T-helper 1 cell treated with Interleukin-12 subunit alpha and Interleukin-12 subunit beta and Interleukin-4 antibody, amounts not matched to agents 30 μg/mL and 1 μg/mL, for 36 hours (primary cell): ENCODE measurements at regions not wholly inside any gene's neighbourhood (a gene's known extent, or its start where the extent isn't known, plus 50 kb on each side); places are given as distances from the start of the nearest gene placed in this dataset.

Source experiments
- H3K27ac Mint-ChIP-seq: one replicate; pipeline ENCODE4 v1.8.0; 2021; ENCODE audit warnings: mild to moderate bottlenecking, mixed read lengths
- H3K27me3 Mint-ChIP-seq: one replicate; pipeline ENCODE4 v1.8.0; 2021; ENCODE audit warnings: low read depth, mixed read lengths
- H3K36me3 Mint-ChIP-seq: one replicate; pipeline ENCODE4 v1.8.0; 2021; ENCODE audit warnings: low read depth, mixed read lengths
- H3K4me1 Mint-ChIP-seq: one replicate; pipeline ENCODE4 v1.8.0; 2021; ENCODE audit warnings: low read depth, mixed read lengths
- H3K4me3 Mint-ChIP-seq: one replicate; pipeline ENCODE4 v1.8.0; 2021; ENCODE audit warnings: mild to moderate bottlenecking, moderate library complexity, mixed read lengths
- H3K9me3 Mint-ChIP-seq: one replicate; pipeline ENCODE4 v1.8.0; 2021; ENCODE audit warnings: mixed read lengths

DNA sequence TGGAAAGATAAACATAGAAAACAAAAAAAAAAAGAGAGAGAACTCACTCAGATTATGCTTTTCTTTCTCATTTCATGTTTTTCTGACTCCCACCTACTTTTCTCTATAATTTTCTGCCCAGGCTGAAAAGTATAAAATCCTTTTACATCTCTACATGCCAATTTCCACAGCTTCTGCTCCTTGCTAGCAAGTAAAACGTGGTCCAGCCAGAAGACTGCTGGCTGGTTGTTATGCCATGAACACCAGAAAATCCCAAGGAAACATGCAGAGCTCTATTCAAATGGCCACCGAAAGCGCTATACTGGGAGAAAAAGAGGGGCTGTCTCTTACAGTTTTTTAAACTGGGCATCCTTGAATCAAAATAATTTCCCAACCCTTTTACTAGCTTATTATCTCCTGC, 512.8 kb upstream of the ID4 start:
- Mint-ChIP-seq H3K4me1 (no peaks in the 10 kb centered on the region), H3K36me3 (no peaks in the 10 kb centered on the region), H3K9me3 (peaks cover 8% of the 10 kb centered on the region), H3K27me3 (no peaks in the 10 kb centered on the region), H3K27ac (no peak overlapping the region), H3K4me3 (no peak overlapping the region)

GRCh38 chr6:19325335-19325789, 511.8 kb upstream of the ID4 start:
- Mint-ChIP-seq H3K27ac (no peak overlapping the region), H3K4me1 (no peaks in the 10 kb centered on the region), H3K36me3 (no peaks in the 10 kb centered on the region), H3K4me3 (no peak overlapping the region), H3K27me3 (no peaks in the 10 kb centered on the region), H3K9me3 (peaks cover 12% of the 10 kb centered on the region)

- peaks cover 4% of the 10 kb centered on the region for H3K9me3 Mint-ChIP-seq
- no peaks in the 10 kb centered on the region for H3K4me1 Mint-ChIP-seq
- H3K27me3 Mint-ChIP-seq = no peaks in the 10 kb centered on the region
- H3K36me3 Mint-ChIP-seq = no peaks in the 10 kb centered on the region
- no peak overlapping the region for H3K27ac Mint-ChIP-seq
- H3K4me3 Mint-ChIP-seq = no peak overlapping the region
Measured at GRCh38 chr6:19327241-19327640, 509.9 kb upstream of the ID4 start.

GRCh38 chr6:19327661-19328060, 509.5 kb upstream of the ID4 start:
- H3K36me3 Mint-ChIP-seq = no peaks in the 10 kb centered on the region
- H3K9me3 Mint-ChIP-seq = peaks cover 4% of the 10 kb centered on the region
- H3K27me3 Mint-ChIP-seq = no peaks in the 10 kb centered on the region
- no peak overlapping the region for H3K4me3 Mint-ChIP-seq
- H3K4me1 Mint-ChIP-seq = no peaks in the 10 kb centered on the region
- no peak overlapping the region for H3K27ac Mint-ChIP-seq

- Mint-ChIP-seq H3K9me3 (peaks cover 4% of the 10 kb centered on the region), H3K27me3 (no peaks in the 10 kb centered on the region), H3K27ac (no peak overlapping the region), H3K4me1 (no peaks in the 10 kb centered on the region), H3K36me3 (no peaks in the 10 kb centered on the region), H3K4me3 (no peak overlapping the region)
Measured at GRCh38 chr6:19329078-19329477, 508.1 kb upstream of the ID4 start.

DNA sequence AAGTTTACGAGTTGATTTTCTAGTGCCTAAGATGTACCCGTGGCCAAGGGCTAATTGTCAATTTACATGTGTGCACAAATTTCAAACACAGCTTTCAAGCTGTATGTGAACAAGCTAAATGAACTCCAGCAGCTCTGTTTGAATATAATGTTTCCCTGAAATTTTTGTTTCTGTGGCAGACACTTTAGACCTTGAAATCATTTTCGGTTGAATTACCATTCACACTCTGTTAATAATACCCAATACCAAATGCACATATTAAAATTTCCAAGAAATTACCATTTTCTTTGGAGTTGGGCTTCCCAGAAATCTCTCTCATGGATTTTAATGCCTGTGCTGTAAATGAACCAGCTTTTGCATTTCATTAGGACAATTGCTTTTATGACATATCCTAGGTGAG, 506.1 kb upstream of the ID4 start:
- H3K27me3 Mint-ChIP-seq = no peaks in the 10 kb centered on the region
- H3K4me3 Mint-ChIP-seq = no peak overlapping the region
- H3K36me3 Mint-ChIP-seq = no peaks in the 10 kb centered on the region
- H3K4me1 Mint-ChIP-seq = no peaks in the 10 kb centered on the region
- no peak overlapping the region for H3K27ac Mint-ChIP-seq
- peaks cover 10% of the 10 kb centered on the region for H3K9me3 Mint-ChIP-seq

- Mint-ChIP-seq H3K36me3 (no peaks in the 10 kb centered on the region), H3K4me1 (no peaks in the 10 kb centered on the region), H3K27me3 (no peaks in the 10 kb centered on the region), H3K9me3 (peaks cover 10% of the 10 kb centered on the region), H3K4me3 (no peak overlapping the region), H3K27ac (no peak overlapping the region)
Measured at GRCh38 chr6:19332806-19333460, 504.2 kb upstream of the ID4 start.

GRCh38 chr6:19333936-19334335, 503.2 kb upstream of the ID4 start:
- H3K9me3 Mint-ChIP-seq = peaks cover 10% of the 10 kb centered on the region
- no peak overlapping the region for H3K27ac Mint-ChIP-seq
- no peak overlapping the region for H3K4me3 Mint-ChIP-seq
- no peaks in the 10 kb centered on the region for H3K4me1 Mint-ChIP-seq
- no peaks in the 10 kb centered on the region for H3K36me3 Mint-ChIP-seq
- H3K27me3 Mint-ChIP-seq = no peaks in the 10 kb centered on the region

DNA sequence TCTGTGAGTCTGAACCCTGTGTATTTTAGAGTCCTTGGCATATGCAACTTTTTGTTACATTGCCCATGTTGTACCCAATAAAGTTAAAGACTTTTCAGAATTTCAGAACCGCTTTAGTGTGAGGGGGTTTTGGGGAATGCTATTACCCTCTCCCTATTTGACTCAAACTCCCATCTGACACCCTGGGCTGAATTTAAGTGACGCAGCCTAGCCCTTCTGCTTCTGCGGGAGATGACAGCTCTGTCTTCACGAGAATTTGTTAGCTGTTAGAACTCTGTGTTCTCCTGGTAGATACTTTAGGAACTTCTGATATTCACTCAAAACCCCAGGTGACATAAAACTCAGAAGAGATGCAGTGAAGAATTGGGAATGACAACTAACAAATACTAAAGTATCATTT, 500.6 kb upstream of the ID4 start:
- Mint-ChIP-seq H3K27me3 (no peaks in the 10 kb centered on the region), H3K4me3 (no peak overlapping the region), H3K36me3 (no peaks in the 10 kb centered on the region), H3K9me3 (peaks cover 7% of the 10 kb centered on the region), H3K27ac (no peak overlapping the region), H3K4me1 (no peaks in the 10 kb centered on the region)

DNA sequence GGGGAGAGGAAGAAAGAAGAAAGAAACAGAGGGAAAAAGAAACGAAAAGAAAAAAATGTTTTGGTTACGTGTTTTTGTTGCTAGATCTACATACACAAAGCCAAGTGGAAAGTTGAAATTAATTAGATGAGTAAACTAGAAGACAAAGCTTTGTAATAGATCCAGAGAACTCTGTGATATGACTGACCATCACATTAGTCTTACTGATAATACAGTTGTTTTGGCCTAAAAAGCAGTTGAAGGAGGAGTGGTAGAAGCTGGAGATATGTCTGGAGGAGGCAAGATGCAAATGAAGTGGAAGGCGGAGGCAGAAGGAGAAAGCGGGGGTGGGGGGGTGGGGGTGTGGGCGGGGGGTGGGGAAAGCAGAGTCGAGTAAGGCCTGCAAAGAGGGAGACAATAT, 500.1 kb upstream of the ID4 start:
- peaks cover 7% of the 10 kb centered on the region for H3K9me3 Mint-ChIP-seq
- no peak overlapping the region for H3K4me3 Mint-ChIP-seq
- no peaks in the 10 kb centered on the region for H3K4me1 Mint-ChIP-seq
- no peaks in the 10 kb centered on the region for H3K36me3 Mint-ChIP-seq
- no peaks in the 10 kb centered on the region for H3K27me3 Mint-ChIP-seq
- H3K27ac Mint-ChIP-seq = no peak overlapping the region

DNA sequence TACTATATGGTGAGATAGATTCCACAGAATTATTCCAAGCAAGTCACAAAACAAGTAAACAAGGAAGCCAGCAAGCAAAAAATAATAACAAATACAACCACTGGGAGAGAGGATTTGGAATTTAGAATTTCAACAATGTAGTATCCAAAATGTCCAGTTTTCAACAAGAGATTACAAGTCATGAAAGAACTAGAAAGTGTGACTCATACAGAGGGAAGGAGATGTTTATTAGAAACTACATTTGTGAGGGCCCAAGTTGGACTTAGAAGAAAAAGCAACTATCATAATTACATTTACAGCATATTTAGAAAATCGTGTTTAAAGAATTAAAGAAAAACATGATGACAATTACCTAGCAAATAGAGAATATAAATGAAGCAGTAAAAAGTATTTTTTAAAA, 494.6 kb upstream of the ID4 start:
- H3K27me3 Mint-ChIP-seq = no peaks in the 10 kb centered on the region
- no peaks in the 10 kb centered on the region for H3K4me1 Mint-ChIP-seq
- no peaks in the 10 kb centered on the region for H3K36me3 Mint-ChIP-seq
- H3K27ac Mint-ChIP-seq = no peak overlapping the region
- peaks cover 9% of the 10 kb centered on the region for H3K9me3 Mint-ChIP-seq
- H3K4me3 Mint-ChIP-seq = no peak overlapping the region

GRCh38 chr6:19349429-19349828, 487.7 kb upstream of the ID4 start:
- Mint-ChIP-seq H3K9me3 (peaks cover 23% of the 10 kb centered on the region), H3K36me3 (no peaks in the 10 kb centered on the region), H3K4me3 (no peak overlapping the region), H3K27ac (no peak overlapping the region), H3K27me3 (no peaks in the 10 kb centered on the region), H3K4me1 (no peaks in the 10 kb centered on the region)

- Mint-ChIP-seq H3K27ac (no peak overlapping the region), H3K4me1 (no peaks in the 10 kb centered on the region), H3K4me3 (no peak overlapping the region), H3K9me3 (peaks cover 12% of the 10 kb centered on the region), H3K36me3 (no peaks in the 10 kb centered on the region), H3K27me3 (no peaks in the 10 kb centered on the region)
Measured at GRCh38 chr6:19354181-19354580, 483.0 kb upstream of the ID4 start.

DNA sequence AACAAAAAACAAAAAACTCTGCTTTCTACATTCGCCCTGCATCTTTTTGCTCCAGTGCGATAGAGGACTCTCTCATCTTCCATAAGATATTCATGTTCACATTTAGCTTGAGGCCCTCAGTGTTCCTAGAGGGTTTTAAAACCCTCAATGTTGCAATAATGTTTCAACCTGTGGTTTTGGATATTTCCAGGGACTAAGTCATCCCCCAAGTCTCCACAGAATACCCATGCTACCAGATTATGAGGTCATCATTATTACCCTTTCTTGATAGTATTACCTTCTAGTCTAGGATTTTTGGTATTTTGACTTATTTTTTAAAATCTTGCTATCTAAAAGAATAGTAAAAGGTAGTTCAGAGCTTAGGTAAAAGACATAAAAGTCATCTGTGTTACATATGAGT, 480.5 kb upstream of the ID4 start:
- Mint-ChIP-seq H3K27ac (no peak overlapping the region), H3K4me1 (no peaks in the 10 kb centered on the region)

GRCh38 chr6:19362396-19362795, 474.8 kb upstream of the ID4 start:
- Mint-ChIP-seq H3K27ac (no peak overlapping the region), H3K27me3 (no peaks in the 10 kb centered on the region), H3K4me3 (no peak overlapping the region), H3K36me3 (no peaks in the 10 kb centered on the region), H3K9me3 (peaks cover 3% of the 10 kb centered on the region), H3K4me1 (no peaks in the 10 kb centered on the region)

More for the DNA sequence above, 480.5 kb upstream of the ID4 start:
- Mint-ChIP-seq H3K27me3 (no peaks in the 10 kb centered on the region), H3K9me3 (no peaks in the 10 kb centered on the region), H3K4me3 (no peak overlapping the region), H3K36me3 (no peaks in the 10 kb centered on the region)

- no peaks in the 10 kb centered on the region for H3K4me1 Mint-ChIP-seq
Measured at GRCh38 chr6:19368511-19368910, 468.7 kb upstream of the ID4 start.

More at GRCh38 chr6:19368511-19368910, 468.7 kb upstream of the ID4 start:
- Mint-ChIP-seq H3K4me3 (no peak overlapping the region), H3K36me3 (no peaks in the 10 kb centered on the region), H3K27ac (no peak overlapping the region), H3K9me3 (peaks cover 11% of the 10 kb centered on the region), H3K27me3 (no peaks in the 10 kb centered on the region)
